Medulla oblongata (tissue), 1 donor: ENCODE measurements at regions not wholly inside any gene's neighbourhood (a gene's known extent, or its start where the extent isn't known, plus 50 kb on each side); places are given as distances from the start of the nearest gene placed in this dataset.
"Not testable (repeated sequence)": the region's sequence is repeated elsewhere in the genome, so short reads cannot be mapped to it uniquely, and the experiment has no call there.

Source experiments
- DNase-seq: peaks from one replicate; pipeline ENCODE4 v3.0.0-alpha.2; 2015; ENCODE audit errors: extremely low spot score

DNA sequence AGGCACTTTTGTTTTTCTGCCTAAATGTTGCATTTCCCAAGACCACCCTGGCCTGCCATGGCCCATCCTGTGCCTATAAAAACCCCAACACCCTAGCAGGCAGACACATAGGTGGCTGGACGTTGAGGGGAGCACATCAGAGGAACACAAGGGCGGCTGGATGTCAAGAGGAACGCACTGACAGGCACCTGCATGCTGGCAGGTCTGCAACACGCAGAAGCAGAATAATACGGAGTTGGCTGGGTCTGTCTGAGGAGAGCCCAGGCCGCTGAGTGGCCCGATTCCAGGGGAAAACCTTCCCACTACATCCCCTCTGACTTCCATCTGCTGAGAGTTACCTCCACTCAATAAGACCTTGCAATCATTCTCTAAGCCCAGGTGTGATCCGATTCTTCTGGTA lies 765.6 kb downstream of the PLOD2 start:
- no peak for DNase-seq

DNA sequence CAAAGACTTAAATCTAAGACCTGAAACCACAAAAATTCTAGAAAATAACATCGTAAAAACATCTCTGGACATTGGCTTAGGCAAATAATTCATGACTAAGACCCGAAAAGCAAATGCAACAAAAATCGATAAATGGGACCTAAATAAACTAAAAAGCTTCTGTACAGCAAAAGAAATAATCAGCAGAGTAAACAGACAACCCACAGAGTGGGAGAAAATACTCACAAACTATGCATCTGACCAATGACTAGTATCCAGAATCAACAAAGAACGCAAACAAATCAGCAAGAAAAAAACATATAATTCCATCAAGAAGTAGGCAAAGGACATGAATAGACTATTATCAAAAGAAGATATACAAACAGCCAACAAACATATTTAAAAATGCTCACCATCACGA lies 749.4 kb downstream of the PLOD2 start:
- no peak for DNase-seq

DNA sequence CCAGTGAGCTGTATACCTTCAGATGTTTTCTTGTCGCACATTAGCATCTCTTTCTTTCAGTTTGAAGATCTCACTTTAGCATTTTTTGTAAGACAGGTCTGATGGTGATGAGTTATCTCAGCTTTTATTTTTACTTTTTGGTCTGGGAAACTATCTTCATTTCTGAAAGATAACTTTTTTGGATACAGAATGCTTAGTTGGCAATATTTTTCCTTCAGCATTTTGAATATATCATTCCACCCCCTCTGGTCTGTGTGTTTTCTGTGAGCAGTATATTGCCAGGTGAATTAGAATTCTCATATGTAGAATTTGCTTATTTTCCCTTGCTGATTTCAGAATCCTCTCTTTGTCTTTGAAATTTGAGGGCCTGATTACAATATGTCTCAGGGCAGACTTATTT lies 743.3 kb downstream of the PLOD2 start:
- DNase-seq: no peak

- DNase-seq: no peak
These were observed 738.4 kb downstream of the PLOD2 start for GRCh38 chr3:145422556-145422955.

GRCh38 chr3:145427355-145427754 lies 733.6 kb downstream of the PLOD2 start:
- DNase-seq: no peak

DNA sequence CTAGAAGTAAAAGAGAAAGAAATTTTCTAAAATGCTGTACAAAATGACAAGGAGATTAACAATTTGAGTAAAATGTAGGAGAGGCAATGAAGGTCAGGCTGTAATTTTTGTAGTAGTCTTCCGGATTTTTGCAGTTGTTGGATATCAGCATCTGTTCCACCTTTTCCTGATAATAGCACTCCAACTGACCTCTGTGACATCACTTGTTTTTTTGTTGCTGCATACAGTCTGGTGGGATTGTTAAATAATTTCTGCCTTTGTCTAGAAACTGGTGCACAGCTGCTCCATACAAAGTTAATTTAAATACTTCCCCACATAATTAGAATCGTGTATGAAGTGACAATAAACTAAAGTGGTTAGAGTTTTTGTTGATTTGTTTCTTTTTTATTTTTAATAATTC lies 731.4 kb downstream of the PLOD2 start:
- no peak for DNase-seq

GRCh38 chr3:145448436-145448835 lies 712.5 kb downstream of the PLOD2 start:
- no peak for DNase-seq

DNA sequence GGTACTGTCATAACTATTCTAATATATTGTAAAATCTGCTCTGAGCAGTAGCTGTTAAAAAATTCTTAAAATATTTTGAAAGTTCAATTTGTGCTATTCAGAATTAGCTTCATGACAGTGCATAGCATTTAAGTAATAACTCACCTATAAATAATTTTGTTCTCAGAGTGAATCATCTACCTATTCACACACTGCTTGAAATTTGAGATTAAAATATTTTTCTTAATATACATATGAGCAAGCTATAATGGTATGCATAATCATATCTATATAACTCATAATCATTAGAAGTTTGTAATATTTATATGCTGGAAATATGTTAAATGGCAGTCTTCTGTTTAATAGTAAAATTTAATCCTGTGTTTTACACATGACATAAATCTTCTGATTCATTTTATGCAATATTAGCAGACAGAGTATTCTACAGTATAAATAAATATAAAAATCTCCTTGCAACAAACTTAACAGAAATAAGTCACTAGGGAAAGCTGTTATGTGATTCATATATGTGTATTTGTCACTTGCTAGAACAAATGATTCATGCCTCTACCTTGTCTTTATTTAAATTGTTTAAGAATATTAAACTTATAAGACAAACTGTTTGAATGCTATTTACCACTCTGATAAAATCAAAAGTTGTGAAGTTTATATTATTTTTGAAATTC lies 710.8 kb downstream of the PLOD2 start:
- no peak for DNase-seq

DNA sequence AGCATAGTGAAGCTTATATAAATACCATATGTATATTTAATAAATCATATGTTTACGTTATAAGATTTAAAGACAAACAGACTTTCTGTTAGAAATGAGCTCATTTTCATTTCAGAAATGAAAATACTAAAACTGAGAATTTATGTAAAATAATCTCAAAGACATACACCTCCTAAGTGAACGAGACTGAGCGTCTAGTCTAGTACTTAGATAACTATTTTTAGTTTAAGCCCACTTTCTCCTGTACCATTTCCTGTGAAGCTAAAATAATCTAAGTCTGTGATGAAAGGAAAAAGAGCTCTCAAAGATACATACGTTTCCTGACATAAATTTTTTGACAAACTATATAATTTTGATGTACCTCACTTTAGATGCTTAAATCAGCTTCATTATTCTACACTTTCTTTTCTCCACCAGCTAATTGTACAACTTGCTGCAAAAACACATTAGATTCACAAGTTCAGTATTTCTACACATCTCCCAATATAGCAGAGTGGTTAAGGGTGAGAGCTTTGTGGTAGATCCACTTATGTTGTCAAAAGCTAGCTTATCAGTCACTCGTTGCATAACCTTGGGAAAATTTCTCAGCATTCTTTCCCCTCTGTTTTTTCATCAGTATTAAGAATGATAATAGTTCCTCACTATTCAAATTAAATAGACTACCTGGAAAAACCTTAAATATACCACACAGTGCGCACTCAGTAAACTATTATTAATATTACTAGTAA lies 703.0 kb downstream of the PLOD2 start:
- DNase-seq: no peak

DNA sequence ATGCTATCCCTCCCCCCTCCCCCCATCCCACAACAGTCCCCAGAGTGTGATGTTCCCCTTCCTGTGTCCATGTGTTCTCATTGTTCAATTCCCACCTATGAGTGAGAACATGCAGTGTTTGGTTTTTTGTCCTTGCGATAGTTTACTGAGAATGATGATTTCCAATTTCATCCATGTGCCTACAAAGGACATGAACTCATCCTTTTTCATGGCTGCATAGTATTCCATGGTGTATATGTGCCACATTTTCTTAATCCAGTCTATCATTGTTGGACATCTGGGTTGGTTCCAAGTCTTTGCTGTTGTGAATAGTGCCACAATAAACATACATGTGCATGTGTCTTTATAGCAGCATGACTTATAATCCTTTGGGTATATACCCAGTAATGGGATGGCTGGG lies 701.3 kb downstream of the PLOD2 start:
- not testable (repeated sequence) for DNase-seq

DNA sequence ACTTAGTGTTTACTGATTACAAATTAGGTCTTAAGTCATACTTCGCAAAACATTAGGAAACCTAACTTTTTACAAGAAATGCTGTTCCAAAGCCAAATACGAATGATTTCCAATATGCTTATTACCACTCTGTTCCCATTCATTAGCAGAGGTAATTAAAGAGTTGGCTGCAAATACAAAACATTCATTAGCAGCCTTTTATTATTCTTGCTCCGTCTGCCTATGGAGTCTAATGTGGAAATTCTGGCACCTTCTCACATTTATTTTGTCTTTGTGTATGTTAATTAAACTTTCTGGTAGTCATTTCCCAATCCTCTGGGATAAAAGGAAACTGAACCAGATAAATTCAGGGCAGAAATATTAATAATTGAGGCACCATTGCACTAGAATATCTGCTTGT lies 689.0 kb downstream of the PLOD2 start:
- DNase-seq: no peak

GRCh38 chr3:145482735-145483134 lies 678.2 kb downstream of the PLOD2 start:
- not testable (repeated sequence) for DNase-seq

DNA sequence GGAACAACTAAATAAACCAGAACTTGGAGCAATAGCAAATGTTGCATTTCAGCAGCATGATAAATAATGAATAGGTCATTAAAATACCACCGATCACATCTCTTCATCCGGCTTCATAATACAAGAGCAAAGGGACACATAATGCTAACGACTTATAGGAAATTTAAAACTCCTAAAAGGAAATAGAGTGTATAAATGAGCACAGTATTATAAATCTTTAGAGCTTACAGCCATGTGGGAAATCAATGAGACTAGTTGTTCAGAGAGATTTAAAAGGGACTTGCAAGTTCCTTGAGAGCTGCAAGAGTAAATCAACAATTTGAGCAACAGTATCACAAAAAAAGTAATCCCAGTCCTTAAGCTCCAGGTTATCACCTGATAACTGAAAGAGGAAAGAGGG lies 677.0 kb downstream of the PLOD2 start:
- no peak for DNase-seq

GRCh38 chr3:145489011-145489410 lies 672.0 kb downstream of the PLOD2 start:
- DNase-seq: no peak

DNA sequence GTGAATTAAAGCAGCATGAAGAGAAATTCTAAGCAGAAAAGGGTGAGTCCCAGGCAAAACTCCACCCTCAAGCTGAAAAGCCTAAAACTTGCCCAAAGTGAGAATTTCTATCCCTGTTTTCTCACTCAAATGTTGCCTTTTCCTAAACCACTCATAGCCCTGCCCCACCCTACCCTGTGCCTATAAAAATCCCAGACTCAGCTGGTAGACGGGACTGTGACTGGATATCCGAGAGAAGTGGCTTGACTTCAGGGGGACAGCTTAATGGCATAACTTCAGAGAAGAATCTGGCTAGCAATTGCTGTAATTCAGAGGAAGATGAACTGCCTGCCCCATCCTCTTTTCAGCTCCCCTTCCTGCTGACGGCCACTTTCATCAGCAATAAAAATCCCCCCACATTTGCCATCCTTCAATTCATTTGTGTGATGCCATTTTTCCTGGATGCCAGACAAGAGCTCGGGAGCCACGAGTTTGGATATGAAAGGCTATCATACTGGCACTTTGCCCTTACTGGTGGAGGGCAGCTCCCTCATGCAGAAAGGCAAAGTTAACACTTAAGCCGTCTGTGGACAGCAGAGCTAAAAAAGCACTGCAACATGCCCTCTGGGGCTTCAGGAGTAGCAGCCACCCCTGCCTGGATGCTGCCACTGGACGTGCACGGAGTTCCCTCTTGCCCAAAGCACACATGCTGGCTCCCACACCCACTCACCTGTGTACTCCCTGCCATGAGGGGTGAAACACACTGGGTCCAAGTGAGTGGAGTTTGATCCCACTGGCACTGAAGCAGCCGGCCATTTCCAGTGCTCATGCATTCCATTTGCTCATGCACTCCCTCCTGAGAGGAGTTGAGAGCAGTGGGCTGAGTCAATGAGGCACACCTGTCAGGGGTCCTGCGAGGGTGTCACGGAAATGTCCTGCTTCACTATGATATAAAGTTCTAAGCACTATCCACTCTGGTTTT lies 670.6 kb downstream of the PLOD2 start:
- DNase-seq: no peak

GRCh38 chr3:145492456-145492855 lies 668.5 kb downstream of the PLOD2 start:
- no peak for DNase-seq

DNA sequence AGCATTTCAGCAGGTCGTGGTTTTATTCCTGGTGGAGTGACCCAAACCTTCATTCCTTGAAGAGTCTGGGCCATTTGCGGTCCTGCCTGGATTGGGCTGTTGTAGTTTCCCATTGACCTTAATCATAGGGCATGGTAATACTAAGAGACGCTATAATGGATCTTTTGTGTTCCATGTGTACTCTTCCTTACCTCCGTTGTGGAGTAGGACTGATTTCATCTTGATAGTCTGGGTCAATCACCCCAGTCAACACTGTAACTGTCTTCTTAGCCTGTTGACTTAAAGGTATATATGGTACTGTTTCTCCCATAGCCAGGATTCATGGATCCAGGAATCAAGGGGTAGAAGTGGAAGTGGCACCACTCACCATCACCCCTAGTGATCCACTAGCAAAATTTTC lies 643.6 kb downstream of the PLOD2 start:
- DNase-seq: not testable (repeated sequence)

DNA sequence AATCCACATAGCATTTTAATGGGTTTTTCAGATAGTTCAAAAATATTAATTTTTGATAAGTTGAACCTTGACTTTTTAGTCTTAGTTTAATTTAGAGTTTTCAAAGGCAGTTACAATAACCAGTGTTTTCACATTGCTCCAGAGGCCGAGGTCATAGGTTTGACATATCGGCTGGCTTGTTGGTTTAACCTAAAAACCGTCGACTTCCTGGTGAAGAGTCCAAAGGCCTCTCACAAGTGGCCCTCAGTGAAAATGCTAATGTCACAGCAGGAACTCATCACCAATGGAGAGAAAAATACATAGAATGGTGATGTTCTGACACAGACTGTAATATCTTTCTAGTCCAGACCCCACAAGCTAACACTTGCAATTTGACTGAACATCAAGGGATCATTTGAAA lies 642.3 kb downstream of the PLOD2 start:
- no peak for DNase-seq

- DNase-seq: no peak
These were observed 641.5 kb downstream of the PLOD2 start for GRCh38 chr3:145519398-145520047.

DNA sequence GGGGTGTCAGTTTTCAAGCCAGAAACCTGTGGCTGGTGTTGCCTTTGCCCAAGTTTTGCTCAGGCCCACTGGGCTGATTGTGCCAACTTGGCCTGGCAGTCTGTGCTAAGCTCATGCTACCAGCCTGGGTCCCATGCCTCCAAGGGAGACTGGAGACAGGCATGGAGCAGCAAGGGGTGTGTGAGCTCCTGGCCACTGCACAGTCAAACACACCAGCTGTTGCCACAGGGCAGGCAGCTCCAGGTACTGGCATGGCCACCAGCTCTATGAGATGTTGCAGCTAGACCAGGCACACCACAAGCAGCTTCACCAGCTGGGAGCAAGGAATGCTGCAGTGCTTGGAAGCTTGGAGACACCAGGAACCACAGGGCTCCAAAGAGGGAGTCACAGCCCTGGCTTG lies 638.8 kb downstream of the PLOD2 start:
- DNase-seq: no peak

GRCh38 chr3:145522893-145523651 lies 637.9 kb downstream of the PLOD2 start:
- no peak for DNase-seq
